ENCODE measurements at regions not wholly inside any gene's neighbourhood (a gene's known extent, or its start where the extent isn't known, plus 50 kb on each side); places are given as distances from the start of the nearest gene placed in this dataset.
"Not testable (repeated sequence)": the region's sequence is repeated elsewhere in the genome, so short reads cannot be mapped to it uniquely, and the experiment has no call there.

DNA sequence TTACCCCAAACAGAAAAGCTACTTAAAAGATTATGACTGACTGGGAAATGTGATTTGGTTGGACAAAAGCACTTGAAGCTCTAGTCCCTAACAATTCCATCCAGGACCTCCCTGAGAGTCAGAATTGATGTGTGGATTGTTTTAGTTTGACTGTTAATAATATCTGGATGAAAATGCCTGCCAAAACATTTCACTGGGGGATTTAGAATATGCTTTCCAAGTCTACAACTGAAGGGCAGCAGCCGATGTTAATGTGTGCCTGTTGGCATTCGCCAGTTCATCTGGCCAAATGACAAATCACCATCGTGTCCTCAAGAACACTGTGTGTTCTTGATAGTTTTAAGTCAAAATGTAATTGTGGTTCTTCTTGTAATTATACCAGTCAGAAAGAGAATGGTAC lies 76.0 kb upstream of the TSC22D1 start:
- DNase-seq = no peak

DNA sequence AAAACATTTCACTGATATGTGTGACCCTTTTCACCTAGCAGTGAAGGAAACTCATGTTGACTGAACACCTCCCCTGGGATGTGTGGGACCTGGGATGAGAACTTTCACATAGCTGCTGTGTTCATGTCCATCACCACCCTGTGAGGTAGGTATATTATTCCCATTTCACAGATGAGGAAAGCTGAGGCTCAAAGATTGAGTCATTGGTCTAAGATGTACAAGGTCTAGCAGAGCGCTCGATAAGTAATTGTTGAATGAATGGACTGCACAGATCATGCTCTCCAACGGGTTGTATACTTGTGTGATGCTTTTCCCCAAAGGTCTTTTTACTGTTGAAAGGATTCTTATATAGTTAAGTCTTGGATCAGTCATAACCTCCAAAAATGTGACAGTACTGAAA lies 75.6 kb upstream of the TSC22D1 start:
- DNase-seq = no peak

DNA sequence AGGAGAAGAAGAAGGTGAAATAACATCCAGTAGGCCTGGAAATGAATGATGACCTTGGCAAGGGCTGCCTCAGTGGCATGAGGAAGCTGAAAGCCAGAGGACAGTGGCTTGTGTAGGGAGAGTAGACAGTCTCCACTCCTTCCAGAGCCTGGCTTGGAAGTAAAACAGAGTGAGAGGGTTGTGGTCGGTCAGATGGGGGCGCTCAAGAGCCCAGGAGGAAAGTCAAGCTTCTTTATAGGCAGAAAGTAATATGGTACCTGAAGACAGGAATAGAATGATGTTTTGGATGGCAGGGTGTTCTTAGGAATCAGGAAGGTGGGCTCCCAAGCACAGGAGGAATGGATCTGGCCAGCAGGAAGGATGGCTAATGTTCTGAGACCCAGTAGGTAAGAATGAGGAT lies 75.1 kb upstream of the TSC22D1 start:
- no peak for DNase-seq

DNA sequence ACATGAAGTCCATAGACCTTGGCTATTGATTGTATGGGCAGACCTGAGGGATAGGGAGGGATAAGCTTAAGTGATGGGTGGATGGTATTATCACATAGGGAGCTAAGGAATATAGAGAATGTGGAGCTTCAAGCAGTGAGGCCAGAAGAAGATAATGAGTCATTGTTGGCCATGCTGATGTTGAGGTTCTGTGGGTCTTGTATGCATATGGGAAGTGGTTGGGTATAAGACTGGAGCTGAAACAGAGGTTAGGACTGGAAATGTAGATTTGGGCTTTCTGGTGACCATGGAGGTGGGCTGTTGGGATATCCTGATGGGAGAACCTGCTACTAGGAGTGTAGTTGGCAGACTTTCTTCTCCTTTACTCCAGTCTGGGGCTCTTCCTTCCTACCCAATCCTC lies 73.7 kb upstream of the TSC22D1 start:
- DNase-seq = no peak

DNA sequence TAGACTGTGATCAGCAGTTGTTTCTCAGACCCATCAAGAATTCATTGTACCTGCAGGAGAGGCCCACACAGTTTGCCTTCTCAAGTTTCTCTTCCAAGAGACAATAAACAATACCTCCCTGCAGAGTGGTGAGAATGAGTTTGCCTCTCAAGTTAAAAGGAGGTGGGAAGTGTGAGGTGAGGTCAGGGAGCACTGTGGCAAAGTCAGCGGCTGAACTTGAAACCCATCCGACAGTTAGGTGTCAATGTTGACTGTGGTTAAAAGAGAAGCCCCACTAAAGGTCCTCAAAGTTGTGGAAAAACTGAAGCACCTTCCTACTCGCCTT lies 72.9 kb upstream of the TSC22D1 start:
- no peak for DNase-seq

DNA sequence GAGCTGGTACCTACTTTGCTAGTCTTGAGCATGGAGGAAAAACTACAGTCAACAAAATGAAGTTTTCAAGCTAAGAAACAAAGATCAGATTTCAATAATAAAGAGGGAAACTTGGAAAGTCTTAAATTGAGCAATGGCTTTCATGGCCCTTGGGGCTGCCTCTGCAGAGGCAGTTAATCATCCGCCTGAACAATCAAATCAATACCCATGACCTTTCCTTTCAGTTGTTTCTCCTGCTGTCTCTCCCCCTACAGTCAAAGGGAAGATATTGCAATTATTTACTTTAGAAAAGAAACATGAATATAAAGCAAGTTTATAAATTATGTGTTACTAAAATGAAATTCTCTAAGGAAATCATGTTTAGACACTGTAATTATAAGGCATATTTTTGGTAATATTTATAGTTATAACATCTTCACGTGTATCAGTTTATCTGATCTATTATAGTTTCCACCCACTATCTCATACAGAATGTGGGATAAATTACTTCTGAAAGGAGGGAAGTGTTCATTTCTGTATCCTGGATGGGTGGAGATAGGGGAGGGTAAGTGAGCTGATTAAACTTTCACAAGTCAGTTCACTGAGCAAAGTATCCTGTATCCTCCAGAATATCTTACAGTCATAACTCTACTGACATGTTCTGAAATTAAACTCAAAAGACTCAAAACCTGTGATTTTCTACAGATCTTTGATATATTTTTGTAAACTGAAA lies 72.4 kb upstream of the TSC22D1 start:
- no peak for DNase-seq

DNA sequence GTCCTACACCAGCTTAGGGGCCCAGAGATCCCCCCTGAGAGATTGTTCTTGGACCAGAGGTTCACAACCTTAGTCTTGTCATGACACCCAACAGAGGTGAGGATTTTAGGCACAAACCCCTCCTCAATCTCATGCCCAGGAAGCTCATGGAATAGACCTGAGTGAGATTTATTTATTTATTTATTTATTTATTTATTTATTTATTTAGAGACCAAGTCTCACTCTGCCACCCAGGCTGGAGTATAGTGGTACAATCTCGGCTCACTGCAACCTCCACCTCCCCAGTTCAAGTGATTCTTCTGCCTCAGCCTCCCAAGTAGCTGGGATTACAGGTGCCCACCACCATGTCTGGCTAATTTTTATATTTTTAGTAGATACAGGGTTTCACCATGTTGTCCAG lies 71.4 kb upstream of the TSC22D1 start:
- DNase-seq = not testable (repeated sequence)

DNA sequence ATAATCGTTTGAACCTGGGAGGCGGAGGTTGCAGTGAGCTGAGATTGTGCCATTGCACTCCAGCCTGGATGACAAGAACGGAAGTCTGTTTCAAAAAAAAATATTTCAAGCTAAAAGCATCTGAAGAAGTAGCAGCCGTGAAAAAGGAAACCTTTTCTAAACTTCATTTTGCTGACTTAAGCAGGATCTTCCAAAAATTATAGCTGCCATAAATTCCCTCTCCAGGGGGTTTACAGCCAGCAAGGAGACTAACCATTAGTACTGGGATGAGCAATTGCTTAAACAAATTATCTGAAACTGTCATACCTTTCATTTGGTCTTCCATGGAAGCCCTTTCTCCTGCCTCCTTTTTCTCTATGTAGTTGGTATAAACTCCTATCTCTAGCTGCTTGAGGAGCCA lies 69.9 kb upstream of the TSC22D1 start:
- DNase-seq = no peak

DNA sequence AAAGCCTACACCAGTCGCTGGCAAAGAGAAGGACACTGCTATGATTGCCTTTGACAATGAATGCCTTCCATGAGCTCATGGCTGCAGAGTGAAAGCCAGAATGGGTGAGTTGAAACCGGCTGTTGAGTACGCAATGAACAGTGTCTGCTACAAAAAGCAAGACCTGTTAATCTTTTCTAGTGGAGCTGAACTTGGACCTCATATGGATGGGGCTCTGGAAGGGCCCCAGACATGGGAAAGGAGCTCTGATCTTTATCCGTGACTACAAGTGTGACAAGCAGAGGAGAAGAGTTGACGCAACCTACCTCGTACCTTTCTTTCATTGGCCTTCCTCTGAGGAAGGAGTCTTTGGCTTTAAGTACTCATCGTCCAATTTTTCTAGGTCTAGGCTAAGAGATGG lies 67.1 kb upstream of the TSC22D1 start:
- no peak for DNase-seq

DNA sequence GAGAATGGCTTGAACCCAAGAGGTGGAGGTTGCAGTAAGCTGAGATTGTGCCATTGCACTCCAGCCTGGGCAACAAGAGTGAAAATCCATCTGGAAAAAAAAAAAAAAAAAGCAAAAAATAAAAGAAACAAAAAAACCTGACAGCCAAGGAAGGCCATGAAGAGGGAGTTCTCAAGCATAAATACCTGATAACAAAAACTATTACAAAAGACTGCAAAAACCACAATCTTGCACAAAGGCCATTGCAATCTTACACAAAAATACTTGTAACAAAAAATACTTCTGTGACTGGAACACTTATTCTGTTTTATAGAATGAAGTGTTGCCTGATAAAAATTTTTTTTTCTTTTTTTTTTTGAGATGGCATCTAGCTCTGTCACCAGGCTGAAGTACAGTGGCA lies 61.5 kb upstream of the TSC22D1 start:
- DNase-seq = no peak

DNA sequence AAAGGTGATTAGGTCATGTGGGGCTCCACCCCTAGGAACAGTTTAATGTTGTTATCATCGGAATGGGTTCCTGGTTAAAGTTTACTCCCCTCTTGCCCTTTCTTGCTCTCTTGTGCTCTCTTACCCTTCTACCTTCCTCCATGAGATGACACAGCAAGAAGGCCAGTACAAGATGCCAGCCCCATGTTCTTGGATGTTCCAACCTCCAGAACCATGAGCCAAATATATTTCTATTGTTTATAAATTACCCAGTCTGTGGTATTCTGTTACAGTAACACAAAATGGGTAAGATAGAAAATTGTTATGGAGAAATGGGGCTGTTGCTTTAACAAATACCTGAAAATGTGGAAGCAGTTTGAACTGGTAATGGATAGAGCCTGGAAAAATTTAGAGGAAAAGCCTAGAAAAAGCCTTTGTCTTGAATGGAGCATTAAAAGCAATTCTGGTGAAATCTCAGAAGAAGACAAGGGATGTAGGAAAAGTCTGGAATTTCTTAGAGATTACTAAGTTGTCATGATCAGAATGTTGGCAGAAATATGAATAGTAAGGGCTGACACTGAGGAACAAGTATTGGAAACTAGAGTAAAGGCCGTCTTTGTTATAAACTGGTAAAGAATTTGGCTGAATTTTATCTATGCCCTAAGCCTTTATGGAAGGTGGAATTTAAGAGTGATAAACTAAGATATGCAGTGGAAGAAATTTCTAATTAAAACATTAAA lies 53.5 kb upstream of the TSC22D1 start:
- no peak for DNase-seq

DNA sequence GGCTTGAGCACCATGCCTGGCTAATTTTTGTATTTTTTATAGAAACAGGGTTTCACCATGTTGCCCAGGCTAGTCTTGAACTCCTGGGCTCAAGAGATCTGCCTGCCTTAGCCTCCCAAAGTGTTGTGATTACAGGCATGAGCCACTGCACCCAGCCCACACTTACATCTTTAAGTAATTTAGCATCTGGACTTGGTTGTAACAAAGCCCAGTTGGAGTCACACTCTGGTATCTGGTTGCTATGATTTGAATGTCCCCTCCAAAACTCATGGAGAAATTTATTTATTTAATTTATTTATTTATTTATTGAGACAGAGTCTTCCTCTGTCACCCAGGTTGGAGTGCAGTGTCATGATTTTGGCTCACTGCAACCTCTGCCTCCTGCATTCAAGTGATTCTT lies 52.7 kb upstream of the TSC22D1 start:
- DNase-seq = not testable (repeated sequence)

DNA sequence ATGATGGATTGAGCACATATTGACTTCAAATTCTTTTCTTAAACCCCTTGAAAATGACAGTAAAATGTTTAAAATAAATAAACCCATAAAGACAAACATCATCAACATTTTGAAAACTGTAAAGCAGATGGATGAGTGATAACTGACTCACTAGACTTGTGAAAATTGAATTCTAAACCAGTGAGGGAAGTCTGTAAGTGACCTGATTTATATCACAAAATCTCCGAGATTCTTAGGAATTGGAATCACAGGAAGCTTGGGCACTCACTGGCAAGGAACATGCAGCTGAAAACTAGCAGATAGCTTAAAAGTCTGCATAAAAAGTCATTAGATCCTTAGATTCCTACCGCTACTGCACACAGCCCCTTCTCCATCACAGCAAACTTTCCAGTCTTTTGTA lies 51.3 kb upstream of the TSC22D1 start:
- no peak for DNase-seq

DNA sequence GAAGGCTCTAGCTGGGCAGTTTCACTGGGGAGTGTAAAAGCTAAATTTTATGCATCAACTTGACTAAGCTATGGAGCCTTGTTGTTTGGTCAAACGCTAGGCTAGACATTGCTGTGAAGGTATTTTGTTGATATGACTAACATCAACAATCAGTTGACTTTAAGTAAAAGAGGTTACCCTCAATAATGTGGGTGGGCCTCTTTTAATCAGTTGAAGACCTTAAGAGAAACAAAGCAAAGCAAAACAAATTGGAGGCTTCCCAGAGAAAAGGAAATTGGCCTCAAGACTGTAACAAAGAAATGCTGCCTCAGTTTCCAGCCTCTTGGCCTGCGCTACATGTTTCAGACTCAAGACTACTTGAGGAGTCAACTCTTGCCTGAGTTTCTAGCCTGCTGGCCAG lies 50.0 kb upstream of the TSC22D1 start:
- DNase-seq = no peak

Data from activated CD8-positive, alpha-beta memory T cell treated with anti-CD3 and anti-CD28 coated beads for 24 hours (primary cell).